ENCODE measurements at regions not wholly inside any gene's neighbourhood (a gene's known extent, or its start where the extent isn't known, plus 50 kb on each side); places are given as distances from the start of the nearest gene placed in this dataset.

DNA sequence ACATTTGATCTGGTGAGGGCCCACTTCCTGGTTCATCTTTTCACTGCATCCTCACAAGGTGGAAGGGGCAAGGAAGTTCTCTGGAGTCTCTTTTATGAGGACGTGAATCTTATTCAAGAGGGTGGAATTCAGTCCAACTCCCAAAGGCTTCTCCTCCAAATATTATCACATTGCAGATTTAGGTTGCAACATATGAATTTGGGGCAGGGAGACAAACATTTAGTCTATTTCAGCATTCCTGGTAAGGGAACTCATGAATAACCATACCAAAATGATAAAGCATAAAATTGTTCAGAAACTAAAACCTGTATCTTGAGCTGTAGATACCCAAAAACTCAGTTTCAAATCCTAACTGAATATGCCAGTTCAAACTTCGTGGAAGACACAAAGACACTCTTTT is 246.8 kb downstream of the QDPR start:
- Mint-ChIP-seq H3K27ac (no peak overlapping the region), H3K27me3 (ENCODE audit: low read depth in 2 of 2) (peaks cover 0 to 10% of the 10 kb centered on the region in 2 donors), H3K36me3 (no peaks in the 10 kb centered on the region), H3K9me3 (peaks cover 2 to 3% of the 10 kb centered on the region in 2 donors), H3K4me3 (no peak overlapping the region), H3K4me1 (no peaks in the 10 kb centered on the region)
- H3K4me3 ChIP-seq (ENCODE audit: low read length) = no peak overlapping the region
- no peak for ATAC-seq
- no CpG with 5 or more reads among the region's 2 CpGs for WGBS (ENCODE audit: insufficient coverage)
- no peak overlapping the region for H3K27ac ChIP-seq (ENCODE audit: low read length)
- no peak for DNase-seq
- TF ChIP-seq, protein P1, sequence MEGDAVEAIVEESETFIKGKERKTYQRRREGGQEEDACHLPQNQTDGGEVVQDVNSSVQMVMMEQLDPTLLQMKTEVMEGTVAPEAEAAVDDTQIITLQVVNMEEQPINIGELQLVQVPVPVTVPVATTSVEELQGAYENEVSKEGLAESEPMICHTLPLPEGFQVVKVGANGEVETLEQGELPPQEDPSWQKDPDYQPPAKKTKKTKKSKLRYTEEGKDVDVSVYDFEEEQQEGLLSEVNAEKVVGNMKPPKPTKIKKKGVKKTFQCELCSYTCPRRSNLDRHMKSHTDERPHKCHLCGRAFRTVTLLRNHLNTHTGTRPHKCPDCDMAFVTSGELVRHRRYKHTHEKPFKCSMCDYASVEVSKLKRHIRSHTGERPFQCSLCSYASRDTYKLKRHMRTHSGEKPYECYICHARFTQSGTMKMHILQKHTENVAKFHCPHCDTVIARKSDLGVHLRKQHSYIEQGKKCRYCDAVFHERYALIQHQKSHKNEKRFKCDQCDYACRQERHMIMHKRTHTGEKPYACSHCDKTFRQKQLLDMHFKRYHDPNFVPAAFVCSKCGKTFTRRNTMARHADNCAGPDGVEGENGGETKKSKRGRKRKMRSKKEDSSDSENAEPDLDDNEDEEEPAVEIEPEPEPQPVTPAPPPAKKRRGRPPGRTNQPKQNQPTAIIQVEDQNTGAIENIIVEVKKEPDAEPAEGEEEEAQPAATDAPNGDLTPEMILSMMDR (IDR thresholded peaks at IDR 0.05) = no peak
- no peaks in the 10 kb centered on the region for H3K4me1 ChIP-seq (ENCODE audit: control insufficient read depth, insufficient read depth, low read length)
- no peaks in the 10 kb centered on the region for H3K36me3 ChIP-seq (ENCODE audit: control insufficient read depth, insufficient read depth, low read length)
- H3K27me3 ChIP-seq (ENCODE audit: control insufficient read depth, insufficient read depth, low read length) = no peaks in the 10 kb centered on the region
- no peaks in the 10 kb centered on the region for H3K9me3 ChIP-seq (ENCODE audit: control insufficient read depth, insufficient read depth, low read length)
- intact Hi-C loops (cut with micrococcal nuclease) = no loop called here

DNA sequence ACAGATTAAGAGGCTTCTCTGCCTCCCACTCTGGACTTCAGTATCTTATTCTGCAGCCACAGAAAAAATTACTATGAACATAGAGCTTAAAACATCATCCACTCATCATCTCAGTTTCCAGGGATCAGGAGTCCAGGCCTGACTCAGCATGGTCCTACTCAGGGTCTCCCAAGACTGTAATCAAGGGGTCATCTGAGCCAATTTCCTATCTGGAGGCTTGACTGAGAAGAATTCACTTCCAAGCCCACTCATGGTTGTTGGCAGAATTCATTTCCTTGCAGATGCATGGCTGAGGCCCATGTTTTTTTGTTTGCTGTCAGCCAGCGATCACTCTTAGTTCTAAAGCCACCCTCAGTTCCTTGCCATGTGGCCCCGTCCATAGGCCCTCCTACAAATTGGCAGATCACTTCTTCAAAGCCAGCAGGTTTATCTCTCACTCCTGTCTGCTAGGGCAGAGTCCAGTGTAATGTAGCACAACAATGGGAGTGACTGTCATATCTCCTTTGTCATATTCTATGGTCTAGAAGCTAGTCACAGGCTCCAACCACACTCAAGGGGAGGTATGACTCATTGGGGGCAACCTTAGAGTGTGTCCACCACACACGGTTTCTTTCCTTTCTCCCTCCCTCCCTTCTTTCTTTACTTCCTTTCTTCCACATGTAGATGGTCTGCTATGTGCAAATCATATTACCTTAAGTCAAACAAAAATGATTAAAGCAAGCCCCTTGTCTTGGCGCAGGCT is 251.6 kb downstream of the QDPR start:
- Mint-ChIP-seq H3K27me3 (ENCODE audit: low read depth in 2 of 2) (peaks cover 0 to 2% of the 10 kb centered on the region in 2 donors), H3K36me3 (no peaks in the 10 kb centered on the region), H3K4me3 (no peak overlapping the region), H3K9me3 (peaks cover 2 to 5% of the 10 kb centered on the region in 2 donors), H3K4me1 (no peaks in the 10 kb centered on the region), H3K27ac (no peak overlapping the region)
- no peak for ATAC-seq
- 88% methylated on average over 4 of the region's 4 CpGs for WGBS (ENCODE audit: insufficient coverage)
- Histone ChIP-seq H3K27ac (ENCODE audit: low read length) (no peak overlapping the region), H3K4me3 (ENCODE audit: low read length) (no peak overlapping the region), H3K4me1 (ENCODE audit: control insufficient read depth, insufficient read depth, low read length) (no peaks in the 10 kb centered on the region), H3K9me3 (ENCODE audit: control insufficient read depth, insufficient read depth, low read length) (no peaks in the 10 kb centered on the region), H3K27me3 (ENCODE audit: control insufficient read depth, insufficient read depth, low read length) (no peaks in the 10 kb centered on the region), H3K36me3 (ENCODE audit: control insufficient read depth, insufficient read depth, low read length) (no peaks in the 10 kb centered on the region)
- TF ChIP-seq, protein P1 (IDR thresholded peaks at IDR 0.05) = no peak
- intact Hi-C loops (cut with micrococcal nuclease) = no loop called here
- no peak for DNase-seq

DNA sequence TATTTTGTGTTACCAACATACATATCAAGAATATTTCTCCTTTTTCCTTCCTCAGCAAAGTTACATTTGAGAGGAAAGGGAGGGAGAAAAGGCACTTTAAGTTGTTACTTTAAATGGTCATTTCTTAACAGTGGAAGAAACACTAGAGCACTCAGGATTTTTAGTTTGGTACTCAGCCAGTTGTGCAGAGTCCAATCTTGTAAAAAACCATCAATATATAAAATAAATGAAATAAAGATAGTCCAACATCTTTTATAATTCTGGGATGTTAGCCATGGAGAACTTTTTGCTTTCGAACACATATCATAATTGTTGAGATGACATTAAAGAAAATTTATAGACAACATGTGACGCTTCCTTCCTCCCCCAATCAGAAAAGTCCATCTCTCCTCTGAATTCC is 253.8 kb downstream of the QDPR start:
- ATAC-seq (no peak), DNase-seq (no peak)
- no peak overlapping the region for H3K27ac ChIP-seq (ENCODE audit: low read length)
- no peaks in the 10 kb centered on the region for H3K9me3 ChIP-seq (ENCODE audit: control insufficient read depth, insufficient read depth, low read length)
- TF ChIP-seq, protein P1 (IDR thresholded peaks at IDR 0.05) = no peak
- Mint-ChIP-seq H3K4me1 (no peaks in the 10 kb centered on the region), H3K27me3 (ENCODE audit: low read depth in 2 of 2) (no peaks in the 10 kb centered on the region), H3K36me3 (no peaks in the 10 kb centered on the region), H3K4me3 (no peak overlapping the region), H3K9me3 (peaks cover 2 to 5% of the 10 kb centered on the region in 2 donors), H3K27ac (no peak overlapping the region)
- no peaks in the 10 kb centered on the region for H3K36me3 ChIP-seq (ENCODE audit: control insufficient read depth, insufficient read depth, low read length)
- intact Hi-C loops (cut with micrococcal nuclease) = no loop called here
- no peaks in the 10 kb centered on the region for H3K4me1 ChIP-seq (ENCODE audit: control insufficient read depth, insufficient read depth, low read length)
- no peaks in the 10 kb centered on the region for H3K27me3 ChIP-seq (ENCODE audit: control insufficient read depth, insufficient read depth, low read length)
- no peak overlapping the region for H3K4me3 ChIP-seq (ENCODE audit: low read length)
- WGBS (ENCODE audit: insufficient coverage) = 87% methylated on average over 2 of the region's 2 CpGs

DNA sequence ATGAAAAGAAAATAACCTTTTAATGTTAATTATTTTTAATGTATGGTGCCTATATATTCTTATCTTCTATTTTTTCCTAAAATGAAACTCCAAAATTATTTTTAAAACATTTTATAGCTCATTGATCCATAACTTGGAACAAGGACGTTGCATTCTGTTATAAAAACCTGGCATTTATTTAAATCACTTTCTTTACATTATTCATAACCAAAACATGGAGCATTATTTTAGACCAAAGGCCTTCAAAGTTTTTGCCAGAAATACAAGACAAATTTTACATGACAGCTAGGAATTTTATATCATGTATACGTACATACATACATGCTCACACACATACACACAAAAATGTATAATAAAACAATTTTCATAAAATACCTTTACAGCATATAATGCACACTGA is 259.8 kb downstream of the QDPR start:
- H3K27me3 ChIP-seq (ENCODE audit: control insufficient read depth, insufficient read depth, low read length) = no peaks in the 10 kb centered on the region
- no peak overlapping the region for H3K27ac ChIP-seq (ENCODE audit: low read length)
- Mint-ChIP-seq H3K4me1 (no peaks in the 10 kb centered on the region), H3K36me3 (no peaks in the 10 kb centered on the region), H3K27me3 (ENCODE audit: low read depth in 2 of 2) (peaks cover 0 to 2% of the 10 kb centered on the region in 2 donors), H3K4me3 (no peak overlapping the region), H3K27ac (no peak overlapping the region), H3K9me3 (no peaks in the 10 kb centered on the region)
- H3K4me1 ChIP-seq (ENCODE audit: control insufficient read depth, insufficient read depth, low read length) = no peaks in the 10 kb centered on the region
- DNase-seq (no peak), ATAC-seq (no peak)
- no peaks in the 10 kb centered on the region for H3K9me3 ChIP-seq (ENCODE audit: control insufficient read depth, insufficient read depth, low read length)
- intact Hi-C loops (cut with micrococcal nuclease) = no loop called here
- no peaks in the 10 kb centered on the region for H3K36me3 ChIP-seq (ENCODE audit: control insufficient read depth, insufficient read depth, low read length)
- TF ChIP-seq, protein P1 (IDR thresholded peaks at IDR 0.05) = no peak
- WGBS (ENCODE audit: insufficient coverage) = 82% methylated on average over 2 of the region's 2 CpGs
- H3K4me3 ChIP-seq (ENCODE audit: low read length) = no peak overlapping the region
